COLO668 (cell line): ENCODE measurements at regions not wholly inside any gene's neighbourhood (a gene's known extent, or its start where the extent isn't known, plus 50 kb on each side); places are given as distances from the start of the nearest gene placed in this dataset.

Source experiments
- DNase-seq: peaks from one replicate; lab custom pipeline; 2025; ENCODE audit not compliant: unreplicated experiment; lab: John Stamatoyannopoulos, UW

GRCh38 chr2:125042727-125043126, 1017.6 kb downstream of the CNTNAP5 start:
- DNase-seq: no peak

GRCh38 chr2:125070726-125071505, 1045.8 kb downstream of the CNTNAP5 start:
- DNase-seq: peak; percentile 27

GRCh38 chr2:125073440-125073839, 1048.4 kb downstream of the CNTNAP5 start:
- no peak for DNase-seq

GRCh38 chr2:125085904-125086303, 1060.8 kb downstream of the CNTNAP5 start:
- DNase-seq: no peak

- DNase-seq: peak; percentile 46
These were observed 1061.5 kb downstream of the CNTNAP5 start for GRCh38 chr2:125086313-125087184.

GRCh38 chr2:125092276-125093009, 1067.4 kb downstream of the CNTNAP5 start:
- DNase-seq: no peak

GRCh38 chr2:125095826-125096225, 1070.7 kb downstream of the CNTNAP5 start:
- no peak for DNase-seq

GRCh38 chr2:125106710-125107109, 1081.6 kb downstream of the CNTNAP5 start:
- no peak for DNase-seq

GRCh38 chr2:125107446-125107845, 1082.4 kb downstream of the CNTNAP5 start:
- DNase-seq: no peak

- no peak for DNase-seq
These were observed 1083.2 kb downstream of the CNTNAP5 start for GRCh38 chr2:125108251-125108650.

- no peak for DNase-seq
These were observed 1100.8 kb downstream of the CNTNAP5 start for GRCh38 chr2:125125902-125126301.

GRCh38 chr2:125160947-125161346, 1135.9 kb downstream of the CNTNAP5 start:
- DNase-seq: no peak

GRCh38 chr2:125167152-125167551, 1142.1 kb downstream of the CNTNAP5 start:
- DNase-seq: no peak

GRCh38 chr2:125167820-125168219, 1142.7 kb downstream of the CNTNAP5 start:
- DNase-seq: no peak

- DNase-seq: no peak
These were observed 1143.4 kb downstream of the CNTNAP5 start for GRCh38 chr2:125168442-125168841.

- DNase-seq: no peak
These were observed 1144.1 kb downstream of the CNTNAP5 start for GRCh38 chr2:125169022-125169763.

GRCh38 chr2:125169764-125170146, 1144.7 kb downstream of the CNTNAP5 start:
- no peak for DNase-seq

- no peak for DNase-seq
These were observed 1147.1 kb downstream of the CNTNAP5 start for GRCh38 chr2:125172181-125172580.

- DNase-seq: no peak
These were observed 1150.3 kb downstream of the CNTNAP5 start for GRCh38 chr2:125175415-125175814.

- no peak for DNase-seq
These were observed 1160.7 kb downstream of the CNTNAP5 start for GRCh38 chr2:125185691-125186270.
